H9 (cell line): ENCODE measurements at regions not wholly inside any gene's neighbourhood (a gene's known extent, or its start where the extent isn't known, plus 50 kb on each side); places are given as distances from the start of the nearest gene placed in this dataset.

ENCODE experiments used
- DNase-seq: peaks from one replicate; pipeline ENCODE4 v3.0.0-alpha.2; 2017
- H2AFZ ChIP-seq: one replicate; pipeline ENCODE4 v1.6.1; 2013; ENCODE audit warnings: mild to moderate bottlenecking, low read length, control low read depth, moderate library complexity
- H2AK5ac ChIP-seq: 2 replicates; pipeline ENCODE4 v1.6.1; 2013; ENCODE audit warnings: low read length, control low read depth, mixed read lengths; ENCODE audit not compliant: insufficient read length
- H2BK120ac ChIP-seq: one replicate; pipeline ENCODE4 v1.6.1; 2013; ENCODE audit warnings: low read depth, mild to moderate bottlenecking, low read length, control low read depth, inconsistent platforms; ENCODE audit not compliant: poor library complexity, severe bottlenecking
- H2BK12ac ChIP-seq: 2 replicates; pipeline ENCODE4 v1.6.1; 2013; ENCODE audit warnings: low read length, control low read depth, mixed read lengths, low read depth; ENCODE audit not compliant: insufficient read length
- H2BK15ac ChIP-seq: 2 replicates; pipeline ENCODE4 v1.6.1; 2013; ENCODE audit warnings: low read depth, low read length, control low read depth
- H2BK20ac ChIP-seq: one replicate; pipeline ENCODE4 v1.6.1; 2013; ENCODE audit warnings: low read depth, mild to moderate bottlenecking, low read length, control low read depth, inconsistent platforms; ENCODE audit not compliant: poor library complexity, severe bottlenecking
- H2BK5ac ChIP-seq: 2 replicates; pipeline ENCODE4 v1.6.1; 2013; ENCODE audit warnings: low read length, control low read depth, mixed read lengths; ENCODE audit not compliant: insufficient read length
- H3K14ac ChIP-seq: 2 replicates; pipeline ENCODE4 v1.6.1; 2013; ENCODE audit warnings: low read length, control low read depth; ENCODE audit not compliant: insufficient read depth
- H3K18ac ChIP-seq: 2 replicates; pipeline ENCODE4 v1.6.1; 2013; ENCODE audit warnings: low read depth, mild to moderate bottlenecking, mixed read lengths, low read length, control low read depth; ENCODE audit not compliant: insufficient read length
- H3K23ac ChIP-seq: 2 replicates; pipeline ENCODE4 v1.6.1; 2013; ENCODE audit warnings: low read length, control low read depth, mixed read lengths, low read depth; ENCODE audit not compliant: insufficient read length
- H3K23me2 ChIP-seq: 2 replicates; pipeline ENCODE4 v1.6.1; 2013; ENCODE audit warnings: low read depth, mild to moderate bottlenecking, mixed read lengths, low read length, control low read depth; ENCODE audit not compliant: insufficient read length, poor library complexity, severe bottlenecking
- H3K27ac ChIP-seq: 2 replicates; pipeline ENCODE4 v1.5.1; 2013; ENCODE audit warnings: low read length, control low read depth, mixed read lengths, low read depth; ENCODE audit not compliant: insufficient read length
- H3K27me3 ChIP-seq: 2 replicates; pipeline ENCODE4 v1.6.1; 2013; ENCODE audit warnings: low read length, control low read depth, inconsistent platforms; ENCODE audit not compliant: insufficient read depth
- H3K4ac ChIP-seq: 2 replicates; pipeline ENCODE4 v1.6.1; 2013; ENCODE audit warnings: low read depth, mild to moderate bottlenecking, control low read depth, inconsistent platforms, low read length, moderate library complexity
- H3K4me1 ChIP-seq: 2 replicates; pipeline ENCODE4 v1.6.1; 2013; ENCODE audit warnings: low read length, control low read depth, inconsistent platforms; ENCODE audit not compliant: insufficient read depth
- H3K4me2 ChIP-seq: 2 replicates; pipeline ENCODE4 v1.6.1; 2013; ENCODE audit warnings: low read length, control low read depth, mixed read lengths; ENCODE audit not compliant: insufficient read length, insufficient read depth
- H3K56ac ChIP-seq: 2 replicates; pipeline ENCODE4 v1.6.1; 2013; ENCODE audit warnings: low read depth, mild to moderate bottlenecking, mixed read lengths, low read length, control low read depth; ENCODE audit not compliant: insufficient read length
- H3K79me1 ChIP-seq: 2 replicates; pipeline ENCODE4 v1.6.1; 2013; ENCODE audit warnings: low read depth, mild to moderate bottlenecking, moderate library complexity, low read length, control low read depth, inconsistent platforms; ENCODE audit not compliant: insufficient read depth, poor library complexity, severe bottlenecking
- H3K79me2 ChIP-seq: 2 replicates; pipeline ENCODE4 v1.6.1; 2013; ENCODE audit warnings: low read length, control low read depth, inconsistent platforms; ENCODE audit not compliant: insufficient read depth
- H3K9ac ChIP-seq: 2 replicates; pipeline ENCODE4 v1.6.1; 2013; ENCODE audit warnings: low read length, control low read depth, mixed read lengths; ENCODE audit not compliant: insufficient read length; ENCODE audit errors: extremely low read depth
- H3K9me3 ChIP-seq: one replicate; pipeline ENCODE4 v1.6.1; 2013; ENCODE audit warnings: low read depth, low read length, inconsistent platforms; ENCODE audit not compliant: control insufficient read depth
- H3T11ph ChIP-seq: one replicate; pipeline ENCODE4 v1.6.1; 2013; ENCODE audit warnings: mild to moderate bottlenecking, low read length, control low read depth, inconsistent platforms
- H4K20me1 ChIP-seq: one replicate; pipeline ENCODE4 v1.6.1; 2013; ENCODE audit not compliant: control insufficient read depth, insufficient read length, insufficient read depth
- H4K5ac ChIP-seq: 2 replicates; pipeline ENCODE4 v1.6.1; 2013; ENCODE audit warnings: low read depth, mild to moderate bottlenecking, mixed read lengths, low read length, control low read depth; ENCODE audit not compliant: insufficient read length
- H4K8ac ChIP-seq: replicated peaks from 2 replicates; pipeline ENCODE4 v1.6.1; 2013; ENCODE audit warnings: low read length, control low read depth, mixed read lengths, low read depth; ENCODE audit not compliant: insufficient read length
- H4K91ac ChIP-seq: 2 replicates; pipeline ENCODE4 v1.6.1; 2013; ENCODE audit warnings: low read depth, mild to moderate bottlenecking, moderate library complexity, mixed read lengths, low read length, control low read depth; ENCODE audit not compliant: insufficient read length
- H3K27ac Mint-ChIP-seq, 3 experiments: 2 replicates in 2 of 3; 3 replicates in 1 of 3; pipeline ENCODE4 v1.8.0; 2020 to 2021; ENCODE audit warnings: mixed read lengths in 3 of 3, mild to moderate bottlenecking in 1 of 3, moderate library complexity in 1 of 3
- H3K27me3 Mint-ChIP-seq: 2 replicates; pipeline ENCODE4 v1.8.0; 2021; ENCODE audit warnings: low read depth, mild to moderate bottlenecking, moderate library complexity, mixed read lengths
- H3K36me3 Mint-ChIP-seq, 3 experiments: 2 replicates in 2 of 3; 3 replicates in 1 of 3; pipeline ENCODE4 v1.8.0; 2020 to 2021; ENCODE audit warnings: low read depth in 3 of 3, mixed read lengths in 3 of 3; ENCODE audit not compliant: insufficient read depth in 1 of 3
- H3K4me1 Mint-ChIP-seq, 2 experiments: 2 replicates each; pipeline ENCODE4 v1.8.0; 2020; ENCODE audit warnings: mixed read lengths in 2 of 2
- H3K4me3 Mint-ChIP-seq, 2 experiments: 2 replicates in 1 of 2; 3 replicates in 1 of 2; pipeline ENCODE4 v1.8.0; 2020 to 2021; ENCODE audit warnings: mild to moderate bottlenecking in 2 of 2, mixed read lengths in 2 of 2, moderate library complexity in 1 of 2
- H3K9me3 Mint-ChIP-seq, 2 experiments: 2 replicates in 1 of 2; 3 replicates in 1 of 2; pipeline ENCODE4 v1.8.0; 2020; ENCODE audit warnings: mild to moderate bottlenecking in 2 of 2, mixed read lengths in 2 of 2, moderate library complexity in 1 of 2
- WGBS: extraction: QIAGEN DNeasy Blood & Tissue Kit; methylation state at CpG from one replicate; pipeline ENCODE4 v1.1.7; 2013; ENCODE audit warnings: missing lambda C conversion rate, low lambda C conversion rate, mixed read lengths; ENCODE audit not compliant: insufficient read length; ENCODE audit errors: extremely low coverage; 5-methylcytosine and 5-hydroxymethylcytosine counted together
- TF ChIP-seq, protein P1 (sequence below): fragments of 200-600 bp; sonication (generic); conservative IDR thresholded peaks from 3 replicates; pipeline ENCODE4 v1.8.0; 2021; ENCODE audit warnings: antibody characterized with exemption, mild to moderate bottlenecking

GRCh38 chrX:16469870-16470269, 180.1 kb upstream of the S100G start:
- Histone ChIP-seq H4K91ac (no peak overlapping the region), H2BK12ac (no peak overlapping the region), H3K4me1 (peaks cover 17% of the 10 kb centered on the region), H4K8ac (no peak overlapping the region), H3K79me1 (no peaks in the 10 kb centered on the region), H3K9me3 (no peaks in the 10 kb centered on the region), H3K27me3 (no peaks in the 10 kb centered on the region), H2BK5ac (no peak overlapping the region), H2BK120ac (no peak overlapping the region), H3K23me2 (no peaks in the 10 kb centered on the region), H2BK15ac (no peak overlapping the region), H4K20me1 (no peaks in the 10 kb centered on the region), H3K56ac (no peak overlapping the region), H2AFZ (no peak overlapping the region), H3K18ac (no peak overlapping the region), H3K14ac (no peak overlapping the region), H4K5ac (no peak overlapping the region), H3K9ac (no peak overlapping the region), H2BK20ac (no peak overlapping the region), H3T11ph (no peak overlapping the region), H3K4ac (no peak overlapping the region), H3K79me2 (no peaks in the 10 kb centered on the region), H3K4me2 (no peak overlapping the region), H3K23ac (no peak overlapping the region), H2AK5ac (no peak overlapping the region), H3K27ac (no peak overlapping the region)
- Mint-ChIP-seq H3K27me3 (no peaks in the 10 kb centered on the region), H3K36me3 (peaks cover 9 to 21% (median 12%) of the 10 kb centered on the region in 3 experiments), H3K4me1 (peaks cover 28 to 40% of the 10 kb centered on the region in 2 experiments), H3K9me3 (no peaks in the 10 kb centered on the region; a peak in 2 of 5 replicates), H3K4me3 (no peak overlapping the region), H3K27ac (no peak overlapping the region)
- WGBS = no CpG with 5 or more reads among the region's 5 CpGs
- TF ChIP-seq, protein P1, sequence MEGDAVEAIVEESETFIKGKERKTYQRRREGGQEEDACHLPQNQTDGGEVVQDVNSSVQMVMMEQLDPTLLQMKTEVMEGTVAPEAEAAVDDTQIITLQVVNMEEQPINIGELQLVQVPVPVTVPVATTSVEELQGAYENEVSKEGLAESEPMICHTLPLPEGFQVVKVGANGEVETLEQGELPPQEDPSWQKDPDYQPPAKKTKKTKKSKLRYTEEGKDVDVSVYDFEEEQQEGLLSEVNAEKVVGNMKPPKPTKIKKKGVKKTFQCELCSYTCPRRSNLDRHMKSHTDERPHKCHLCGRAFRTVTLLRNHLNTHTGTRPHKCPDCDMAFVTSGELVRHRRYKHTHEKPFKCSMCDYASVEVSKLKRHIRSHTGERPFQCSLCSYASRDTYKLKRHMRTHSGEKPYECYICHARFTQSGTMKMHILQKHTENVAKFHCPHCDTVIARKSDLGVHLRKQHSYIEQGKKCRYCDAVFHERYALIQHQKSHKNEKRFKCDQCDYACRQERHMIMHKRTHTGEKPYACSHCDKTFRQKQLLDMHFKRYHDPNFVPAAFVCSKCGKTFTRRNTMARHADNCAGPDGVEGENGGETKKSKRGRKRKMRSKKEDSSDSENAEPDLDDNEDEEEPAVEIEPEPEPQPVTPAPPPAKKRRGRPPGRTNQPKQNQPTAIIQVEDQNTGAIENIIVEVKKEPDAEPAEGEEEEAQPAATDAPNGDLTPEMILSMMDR = peak; percentile 64
- DNase-seq = peak; percentile 70
